Calu3 (cell line): ENCODE measurements at regions not wholly inside any gene's neighbourhood (a gene's known extent, or its start where the extent isn't known, plus 50 kb on each side); places are given as distances from the start of the nearest gene placed in this dataset.

Source experiments
- BruUV-seq: library from RNA; stranded (reverse); fragments of 400-500 nt; replicated peaks from 2 replicates; lab custom pipeline; 2021; lab: Mats Ljungman, UMichigan
- CTCF ChIA-PET: fragments of 300-600 bp; sonication (Branson Sonifier 250); formaldehyde crosslinking; loops from one replicate; lab custom pipeline; 2022; ENCODE audit warnings: antibody characterized with exemption; lab: Charles Lee
- DNase-seq: peaks from one replicate; pipeline ENCODE4 v3.0.0; 2022
- H3K27ac Mint-ChIP-seq: one replicate; pipeline ENCODE4 v1.8.0; 2022; ENCODE audit warnings: mixed read lengths; ENCODE audit not compliant: unreplicated experiment
- H3K27me3 Mint-ChIP-seq: one replicate; pipeline ENCODE4 v1.8.0; 2022; ENCODE audit warnings: mixed read lengths; ENCODE audit not compliant: unreplicated experiment
- H3K36me3 Mint-ChIP-seq: one replicate; pipeline ENCODE4 v1.8.0; 2022; ENCODE audit warnings: mild to moderate bottlenecking, moderate library complexity, mixed read lengths; ENCODE audit not compliant: insufficient read depth, unreplicated experiment
- H3K4me1 Mint-ChIP-seq: one replicate; pipeline ENCODE4 v1.8.0; 2022; ENCODE audit warnings: mild to moderate bottlenecking, low read depth, mixed read lengths; ENCODE audit not compliant: unreplicated experiment
- H3K4me3 Mint-ChIP-seq: one replicate; pipeline ENCODE4 v1.8.0; 2022; ENCODE audit warnings: mild to moderate bottlenecking, low read depth, moderate library complexity, mixed read lengths; ENCODE audit not compliant: unreplicated experiment
- H3K9me3 Mint-ChIP-seq: one replicate; pipeline ENCODE4 v1.8.0; 2022; ENCODE audit warnings: low read depth, mixed read lengths; ENCODE audit not compliant: unreplicated experiment
- CTCF ChIP-seq: fragments of 200-600 bp; IDR thresholded peaks from one replicate; pipeline ENCODE4 v1.8.0; 2022; ENCODE audit warnings: antibody characterized with exemption; ENCODE audit not compliant: unreplicated experiment
- intact Hi-C: fragments of 100-400 bp; cut with micrococcal nuclease; formaldehyde crosslinking; loops from one replicate; pipeline ENCODE4 v1.10.0; 2022; ENCODE audit not compliant: unreplicated experiment

GRCh38 chr20:52389606-52390005 is 198.0 kb upstream of the ZFP64 start:
- intact Hi-C loops: no loop called here
- Mint-ChIP-seq H3K9me3 (peaks cover 2% of the 10 kb centered on the region), H3K36me3 (no peaks in the 10 kb centered on the region), H3K4me1 (no peaks in the 10 kb centered on the region), H3K27me3 (peaks cover 31% of the 10 kb centered on the region), H3K27ac (no peak overlapping the region), H3K4me3 (no peak overlapping the region)
- CTCF ChIA-PET: interaction anchor here (0.5 to 1.1 kb wide), 2 partner anchors 19 to 26 kb away, joined by 3 to 4 read pairs; no protein-coding TSS in a partner anchor
- TF ChIP-seq CTCF: no peak
- no TSS peak for BruUV-seq
- no peak for DNase-seq

- no peak for DNase-seq
- no peak for TF ChIP-seq CTCF
- Mint-ChIP-seq H3K27me3 (peaks cover 55% of the 10 kb centered on the region), H3K4me1 (no peaks in the 10 kb centered on the region), H3K27ac (no peak overlapping the region), H3K9me3 (no peaks in the 10 kb centered on the region), H3K36me3 (no peaks in the 10 kb centered on the region), H3K4me3 (no peak overlapping the region)
- BruUV-seq: no TSS peak
- intact Hi-C loops: no loop called here
- CTCF ChIA-PET: interaction anchor here (0.6 kb wide), 1 partner anchor 116 kb away, joined by 5 read pairs; no protein-coding TSS in a partner anchor
Observed at GRCh38 chr20:52383995-52384621, 192.5 kb upstream of the ZFP64 start.

GRCh38 chr20:52382933-52383332 is 191.4 kb upstream of the ZFP64 start:
- H3K4me1 Mint-ChIP-seq: no peaks in the 10 kb centered on the region
- no peak overlapping the region for H3K4me3 Mint-ChIP-seq
- intact Hi-C loops: no loop called here
- H3K9me3 Mint-ChIP-seq: no peaks in the 10 kb centered on the region
- TF ChIP-seq CTCF: no peak
- DNase-seq: no peak
- H3K27ac Mint-ChIP-seq: no peak overlapping the region
- no peaks in the 10 kb centered on the region for H3K36me3 Mint-ChIP-seq
- peaks cover 55% of the 10 kb centered on the region for H3K27me3 Mint-ChIP-seq
- CTCF ChIA-PET: interaction anchor here (0.8 to 1.0 kb wide), 2 partner anchors 70 to 136 kb away, joined by 3 read pairs; no protein-coding TSS in a partner anchor
- no TSS peak for BruUV-seq

GRCh38 chr20:52379723-52380336 is 188.3 kb upstream of the ZFP64 start:
- H3K9me3 Mint-ChIP-seq: no peaks in the 10 kb centered on the region
- intact Hi-C loops: loop anchor here (1.0 kb wide), 3 partner anchors 68 to 252 kb away; no protein-coding TSS in a partner anchor
- H3K4me3 Mint-ChIP-seq: no peak overlapping the region
- no peaks in the 10 kb centered on the region for H3K36me3 Mint-ChIP-seq
- no peak overlapping the region for H3K27ac Mint-ChIP-seq
- peak; percentile 97 for TF ChIP-seq CTCF
- no TSS peak for BruUV-seq
- CTCF ChIA-PET: interaction anchor here (1.1 kb wide), 1 partner anchor 251 kb away, joined by 3 read pairs; no protein-coding TSS in a partner anchor
- H3K27me3 Mint-ChIP-seq: peaks cover 56% of the 10 kb centered on the region
- H3K4me1 Mint-ChIP-seq: no peaks in the 10 kb centered on the region
- peak; percentile 76 for DNase-seq
